Lower lobe of right lung (tissue), 2 donors: ENCODE measurements at regions not wholly inside any gene's neighbourhood (a gene's known extent, or its start where the extent isn't known, plus 50 kb on each side); places are given as distances from the start of the nearest gene placed in this dataset.

Experiments
- ATAC-seq, 2 donors: fragments of 200-7000 bp; cut with Tn5 transposase; one replicate each; pipeline ENCODE4 v1.9.1; 2020 to 2022; ENCODE audit warnings: mild to moderate bottlenecking in 2 of 2, moderate library complexity in 2 of 2
- DNase-seq: peaks from one replicate; pipeline ENCODE4 v3.0.0-alpha.2; 2020
- H3K27ac ChIP-seq: fragments of 200-600 bp; one replicate; pipeline ENCODE4 v1.8.0; 2022
- H3K27me3 ChIP-seq: fragments of 200-600 bp; one replicate; pipeline ENCODE4 v1.8.0; 2022; ENCODE audit warnings: low read depth
- H3K36me3 ChIP-seq: fragments of 200-600 bp; one replicate; pipeline ENCODE4 v1.8.0; 2022; ENCODE audit warnings: mild to moderate bottlenecking
- H3K4me1 ChIP-seq: fragments of 200-600 bp; one replicate; pipeline ENCODE4 v1.8.0; 2022
- H3K4me3 ChIP-seq: fragments of 200-600 bp; one replicate; pipeline ENCODE4 v1.8.0; 2022; ENCODE audit warnings: mild to moderate bottlenecking
- H3K9me3 ChIP-seq: fragments of 200-600 bp; one replicate; pipeline ENCODE4 v1.8.0; 2022
- intact Hi-C: fragments of 100-400 bp; cut with DNase I; formaldehyde crosslinking; loops from one replicate; pipeline ENCODE4 v1.11.0; 2022
- TF ChIP-seq, protein P1 (sequence below): fragments of 200-600 bp; IDR thresholded peaks from one replicate; pipeline ENCODE4 v1.8.0; 2022; ENCODE audit warnings: antibody characterized with exemption, mild to moderate bottlenecking
- donor health status: DM: no; HTN: yes; CAD: no; lungs with severe emphysema.

DNA sequence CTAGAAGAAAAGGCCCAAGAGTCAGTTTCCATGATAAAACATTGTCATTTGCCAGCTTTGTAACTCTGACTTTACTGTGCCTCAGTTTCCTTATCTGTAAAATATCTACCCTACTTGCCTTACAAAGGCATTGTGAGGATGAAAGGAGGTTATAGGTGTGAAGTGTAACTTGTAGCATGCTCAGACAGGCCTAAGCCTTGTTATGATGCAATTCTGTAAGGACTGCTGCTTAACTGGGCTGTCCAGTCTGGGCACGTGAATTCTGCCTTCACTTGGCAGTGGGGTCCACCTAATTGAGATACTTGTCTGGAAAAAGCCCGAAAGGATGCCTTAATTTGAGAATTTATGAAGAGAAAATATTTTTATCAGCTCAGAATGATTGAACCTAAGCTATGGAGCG lies 114.5 kb upstream of the DYRK2 start:
- TF ChIP-seq, protein P1, sequence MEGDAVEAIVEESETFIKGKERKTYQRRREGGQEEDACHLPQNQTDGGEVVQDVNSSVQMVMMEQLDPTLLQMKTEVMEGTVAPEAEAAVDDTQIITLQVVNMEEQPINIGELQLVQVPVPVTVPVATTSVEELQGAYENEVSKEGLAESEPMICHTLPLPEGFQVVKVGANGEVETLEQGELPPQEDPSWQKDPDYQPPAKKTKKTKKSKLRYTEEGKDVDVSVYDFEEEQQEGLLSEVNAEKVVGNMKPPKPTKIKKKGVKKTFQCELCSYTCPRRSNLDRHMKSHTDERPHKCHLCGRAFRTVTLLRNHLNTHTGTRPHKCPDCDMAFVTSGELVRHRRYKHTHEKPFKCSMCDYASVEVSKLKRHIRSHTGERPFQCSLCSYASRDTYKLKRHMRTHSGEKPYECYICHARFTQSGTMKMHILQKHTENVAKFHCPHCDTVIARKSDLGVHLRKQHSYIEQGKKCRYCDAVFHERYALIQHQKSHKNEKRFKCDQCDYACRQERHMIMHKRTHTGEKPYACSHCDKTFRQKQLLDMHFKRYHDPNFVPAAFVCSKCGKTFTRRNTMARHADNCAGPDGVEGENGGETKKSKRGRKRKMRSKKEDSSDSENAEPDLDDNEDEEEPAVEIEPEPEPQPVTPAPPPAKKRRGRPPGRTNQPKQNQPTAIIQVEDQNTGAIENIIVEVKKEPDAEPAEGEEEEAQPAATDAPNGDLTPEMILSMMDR = no peak
- H3K9me3 ChIP-seq = no peaks in the 10 kb centered on the region
- intact Hi-C loops = no loop called here
- H3K4me3 ChIP-seq = no peak overlapping the region
- H3K36me3 ChIP-seq = no peaks in the 10 kb centered on the region
- ATAC-seq = no peak
- no peaks in the 10 kb centered on the region for H3K27me3 ChIP-seq
- no peak overlapping the region for H3K27ac ChIP-seq
- peaks cover 5% of the 10 kb centered on the region for H3K4me1 ChIP-seq
- DNase-seq = no peak

DNA sequence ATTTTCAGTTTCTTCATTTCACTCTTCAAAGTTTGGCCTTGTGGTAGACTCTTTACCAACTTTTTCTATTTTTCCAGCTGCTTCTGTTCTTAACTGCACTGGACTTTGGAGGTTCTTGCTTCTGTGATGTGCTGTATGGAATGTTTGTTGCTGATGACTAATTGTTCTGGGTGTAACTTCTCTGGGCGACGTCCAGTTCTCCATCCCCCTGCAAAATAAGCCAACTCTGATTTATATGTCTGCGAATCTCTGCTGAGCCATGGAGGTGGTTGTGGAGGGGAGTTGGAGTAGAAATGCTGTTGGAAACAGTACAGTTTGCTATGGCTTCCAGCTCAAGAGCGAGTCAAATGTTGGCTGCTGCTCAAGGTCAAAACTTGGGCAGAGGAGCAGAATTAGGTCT lies 113.9 kb upstream of the DYRK2 start:
- DNase-seq (no peak), ATAC-seq (no peak)
- no peak overlapping the region for H3K4me3 ChIP-seq
- H3K36me3 ChIP-seq = no peaks in the 10 kb centered on the region
- no peaks in the 10 kb centered on the region for H3K9me3 ChIP-seq
- intact Hi-C loops = no loop called here
- no peak overlapping the region for H3K27ac ChIP-seq
- H3K4me1 ChIP-seq = peaks cover 5% of the 10 kb centered on the region
- TF ChIP-seq, protein P1 = no peak
- H3K27me3 ChIP-seq = no peaks in the 10 kb centered on the region

DNA sequence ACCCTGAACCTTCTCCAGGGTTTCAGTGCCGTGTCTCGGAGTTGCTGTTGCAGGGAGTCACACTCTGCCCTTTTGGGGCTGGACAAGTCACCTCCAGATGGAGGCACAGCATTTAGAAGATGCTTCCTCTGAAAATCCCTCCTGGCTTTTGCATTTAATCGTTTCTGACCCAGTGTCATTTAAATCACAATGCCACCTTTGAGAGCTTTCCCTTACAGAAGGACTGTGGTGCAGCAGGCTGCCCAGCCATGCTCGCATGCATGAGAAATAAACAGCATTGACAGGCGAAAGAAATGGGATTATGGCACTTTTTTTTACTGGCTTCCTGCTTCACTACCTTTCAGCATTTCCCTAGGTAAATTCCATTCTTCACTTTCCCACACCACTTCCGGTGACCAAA lies 113.4 kb upstream of the DYRK2 start:
- DNase-seq (no peak), ATAC-seq (no peak)
- TF ChIP-seq, protein P1 = no peak
- Histone ChIP-seq H3K27ac (no peak overlapping the region), H3K4me1 (peaks cover 5% of the 10 kb centered on the region), H3K36me3 (no peaks in the 10 kb centered on the region), H3K27me3 (no peaks in the 10 kb centered on the region), H3K4me3 (no peak overlapping the region), H3K9me3 (no peaks in the 10 kb centered on the region)
- intact Hi-C loops = no loop called here

DNA sequence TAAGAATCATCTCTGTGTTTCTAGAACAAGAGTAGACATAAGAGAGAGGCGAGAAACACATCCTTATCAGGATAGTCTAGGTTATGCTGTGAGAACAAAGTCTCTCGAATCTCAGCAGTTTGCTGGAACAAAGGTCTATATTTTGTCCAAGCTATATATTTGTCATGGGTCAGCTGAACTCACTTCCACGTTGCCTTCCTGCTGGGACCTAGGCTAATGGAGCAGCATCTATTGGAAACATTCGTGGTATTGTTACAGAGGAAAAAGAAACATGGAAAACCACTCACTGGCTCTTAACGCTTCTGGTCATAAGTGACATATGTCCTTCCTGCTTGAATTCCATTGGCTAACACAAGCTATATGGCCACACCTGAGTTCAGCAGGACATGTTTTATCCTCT lies 112.6 kb upstream of the DYRK2 start:
- ATAC-seq (no peak), DNase-seq (no peak)
- intact Hi-C loops = no loop called here
- Histone ChIP-seq H3K4me1 (peaks cover 5% of the 10 kb centered on the region), H3K4me3 (no peak overlapping the region), H3K9me3 (no peaks in the 10 kb centered on the region), H3K27ac (no peak overlapping the region), H3K27me3 (no peaks in the 10 kb centered on the region), H3K36me3 (no peaks in the 10 kb centered on the region)
- TF ChIP-seq, protein P1 = no peak

DNA sequence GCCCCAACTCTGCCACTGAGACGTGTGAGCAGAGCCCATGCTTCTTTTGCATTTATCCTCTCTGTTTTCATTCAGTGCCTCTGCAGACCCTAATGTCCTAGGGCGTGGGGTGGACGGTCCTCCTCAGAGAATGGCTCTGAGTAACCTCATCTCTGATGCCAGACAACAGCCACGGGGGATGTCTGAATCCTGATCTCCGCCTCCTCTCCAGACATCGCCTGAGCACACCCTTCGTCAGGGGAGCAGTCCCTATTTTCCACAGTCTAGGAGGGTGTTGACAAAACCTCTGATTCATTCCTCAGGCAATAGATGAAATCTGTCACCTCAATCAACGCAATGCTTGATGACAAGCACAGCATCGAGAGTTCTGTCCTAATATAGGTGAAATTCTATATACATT lies 109.2 kb upstream of the DYRK2 start:
- H3K9me3 ChIP-seq = no peaks in the 10 kb centered on the region
- H3K4me3 ChIP-seq = no peak overlapping the region
- ATAC-seq (no peak), DNase-seq (no peak)
- H3K4me1 ChIP-seq = peaks cover 4% of the 10 kb centered on the region
- H3K27me3 ChIP-seq = no peaks in the 10 kb centered on the region
- TF ChIP-seq, protein P1 = no peak
- H3K27ac ChIP-seq = no peak overlapping the region
- intact Hi-C loops = no loop called here
- H3K36me3 ChIP-seq = no peaks in the 10 kb centered on the region

DNA sequence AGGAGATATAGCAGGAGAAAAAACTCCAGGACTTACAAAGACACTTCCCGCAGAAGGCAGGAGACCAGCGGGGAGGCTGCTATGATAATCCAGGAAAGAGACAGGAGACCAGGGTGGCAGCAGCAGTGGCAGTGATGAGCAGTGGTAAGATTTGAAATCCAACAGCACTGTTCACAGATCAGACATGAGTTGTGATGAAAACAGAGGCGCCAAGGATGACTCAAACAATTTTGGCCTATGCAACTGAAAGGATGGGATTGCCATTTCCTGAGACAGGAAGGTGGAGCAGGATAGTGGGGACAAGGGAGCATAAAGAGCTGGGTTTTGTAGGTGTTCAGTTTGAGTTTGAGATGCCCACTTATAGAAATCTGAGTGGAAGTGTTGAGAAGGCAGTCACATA lies 108.6 kb upstream of the DYRK2 start:
- ATAC-seq (no peak), DNase-seq (no peak)
- Histone ChIP-seq H3K27me3 (no peaks in the 10 kb centered on the region), H3K4me3 (no peak overlapping the region), H3K9me3 (no peaks in the 10 kb centered on the region), H3K27ac (no peak overlapping the region), H3K4me1 (no peaks in the 10 kb centered on the region), H3K36me3 (no peaks in the 10 kb centered on the region)
- TF ChIP-seq, protein P1 = no peak
- intact Hi-C loops = no loop called here
